Tibial nerve (tissue), 4 donors: ENCODE measurements at regions not wholly inside any gene's neighbourhood (a gene's known extent, or its start where the extent isn't known, plus 50 kb on each side); places are given as distances from the start of the nearest gene placed in this dataset.

Source experiments
- DNase-seq, 2 donors: peaks; one replicate each; pipeline ENCODE4 v3.0.0-alpha.2; 2019; ENCODE audit warnings: low spot score in 2 of 2
- H3K27ac ChIP-seq, 4 donors: fragments of 200-600 bp; sonication (generic) in 3 of 4; one replicate each; pipeline ENCODE4 v1.5.1; 2017 to 2019; ENCODE audit warnings: mild to moderate bottlenecking in 1 of 4
- H3K27me3 ChIP-seq, 2 donors: fragments of 200-600 bp; sonication (generic) in 1 of 2; one replicate each; pipeline versions ENCODE4 v1.5.1 to v1.6.0; 2017 to 2019
- H3K36me3 ChIP-seq, 3 donors: fragments of 200-600 bp; sonication (generic); one replicate each; pipeline ENCODE4 v1.5.1; 2018 to 2019
- H3K4me1 ChIP-seq, 4 donors: fragments of 200-600 bp; sonication (generic) in 3 of 4; one replicate each; pipeline ENCODE4 v1.5.1; 2017 to 2019
- H3K4me3 ChIP-seq, 4 donors: fragments of 200-600 bp; sonication (generic) in 3 of 4; one replicate each; pipeline ENCODE4 v1.5.1; 2017 to 2019; ENCODE audit warnings: mild to moderate bottlenecking in 1 of 4, moderate library complexity in 1 of 4
- H3K9me3 ChIP-seq, 4 donors: fragments of 200-600 bp; sonication (generic) in 3 of 4; one replicate each; pipeline ENCODE4 v1.5.1; 2017 to 2019
- EP300 ChIP-seq, 2 donors: sonication (generic); formaldehyde crosslinking; IDR thresholded peaks; one replicate each; pipeline ENCODE4 v1.6.1; 2017; ENCODE audit warnings: antibody characterized with exemption in 2 of 2, mild to moderate bottlenecking in 1 of 2
- POLR2A ChIP-seq, 2 donors: fragments of 450-650 bp; IDR thresholded peaks; one replicate each; pipeline ENCODE4 v1.6.1; 2017; ENCODE audit warnings: antibody characterized with exemption in 2 of 2, mild to moderate bottlenecking in 2 of 2, moderate library complexity in 2 of 2
- WGBS, 2 donors: methylation state at CpG; one replicate each; pipeline ENCODE4 v1.1.5; 2018; 5-methylcytosine and 5-hydroxymethylcytosine counted together
- TF ChIP-seq, protein P1 (sequence below), 5 experiments: fragments of 200-600 bp in 3 of 5; fragments of 450-650 bp in 2 of 5; sonication (generic) in 3 of 5; IDR thresholded peaks; one replicate each; pipeline ENCODE4 v1.5.1; 2016 to 2019; ENCODE audit warnings: antibody characterized with exemption in 5 of 5, mild to moderate bottlenecking in 3 of 5, moderate library complexity in 2 of 5

DNA sequence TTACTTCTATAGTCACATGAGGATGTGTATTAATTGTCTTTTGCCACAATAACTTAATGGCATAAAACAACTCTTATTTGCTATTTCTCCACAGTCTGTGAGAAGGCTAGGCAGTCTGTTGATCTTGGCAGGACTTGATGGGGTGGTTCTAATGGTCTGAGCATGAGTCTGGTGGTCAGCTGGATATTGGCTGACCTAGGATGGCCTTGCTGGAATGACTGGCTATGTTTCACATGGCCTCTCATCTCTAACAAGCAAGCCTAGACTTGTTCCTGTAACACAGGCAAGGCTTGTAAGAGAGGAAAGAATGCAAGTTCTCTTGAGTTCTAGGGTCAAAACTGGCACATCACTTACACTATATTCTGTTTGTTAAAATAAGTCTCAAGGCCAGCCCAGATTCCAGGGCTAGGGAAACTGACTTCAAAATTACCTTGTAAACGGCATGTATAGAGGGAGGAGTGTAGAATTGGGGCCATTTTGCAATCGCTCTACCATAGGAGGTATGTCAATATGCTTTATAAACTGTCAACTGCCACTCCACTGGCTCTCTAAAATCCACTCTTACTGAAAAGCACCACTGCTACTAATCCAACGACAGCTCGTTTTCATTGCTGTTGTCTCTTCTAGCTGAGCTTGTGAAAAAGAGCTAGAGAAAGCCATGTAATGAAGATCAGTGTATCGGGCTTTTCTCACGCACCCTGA lies 325.0 kb upstream of the PKDCC start:
- TF ChIP-seq EP300 (IDR thresholded peaks at IDR 0.05) (peak in 1 of 2 donors; percentile 63), POLR2A (IDR thresholded peaks at IDR 0.05) (no peak)
- DNase-seq = peak; percentile 24 to 53
- peak overlapping the region in 2 of 4 donors; percentile 36 to 62 for H3K27ac ChIP-seq
- no peaks in the 10 kb centered on the region for H3K36me3 ChIP-seq
- H3K9me3 ChIP-seq = no peaks in the 10 kb centered on the region
- 61 to 72% methylated on average over 6 of the region's 6 CpGs for WGBS, 2 donors
- peaks cover 0 to 41% (median 0%) of the 10 kb centered on the region in 4 donors for H3K4me1 ChIP-seq
- H3K27me3 ChIP-seq = no peaks in the 10 kb centered on the region
- no peak overlapping the region for H3K4me3 ChIP-seq

DNA sequence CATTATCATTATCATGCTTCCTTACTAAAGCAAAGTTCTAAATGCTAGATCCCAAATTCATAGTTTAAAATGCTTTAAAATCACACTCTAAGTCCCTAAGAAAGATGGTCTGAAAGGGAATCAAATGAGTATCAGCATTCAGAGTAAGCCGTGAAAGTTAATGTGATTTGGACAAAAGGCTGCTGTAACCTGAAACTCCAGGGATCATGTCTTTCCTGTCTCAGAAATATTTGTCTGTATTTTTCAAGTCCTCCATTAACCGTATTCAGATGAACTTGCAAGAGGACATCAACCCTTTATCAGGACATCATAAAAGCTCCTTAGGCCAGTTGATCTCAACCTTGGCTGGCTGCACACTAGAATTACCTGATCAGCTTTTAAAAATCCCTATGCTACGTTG lies 324.3 kb upstream of the PKDCC start:
- no peaks in the 10 kb centered on the region for H3K27me3 ChIP-seq
- no peak overlapping the region for H3K4me3 ChIP-seq
- no peak for DNase-seq
- peaks cover 0 to 41% (median 0%) of the 10 kb centered on the region in 4 donors for H3K4me1 ChIP-seq
- TF ChIP-seq POLR2A (IDR thresholded peaks at IDR 0.05) (no peak), EP300 (IDR thresholded peaks at IDR 0.05) (no peak)
- TF ChIP-seq, protein P1, sequence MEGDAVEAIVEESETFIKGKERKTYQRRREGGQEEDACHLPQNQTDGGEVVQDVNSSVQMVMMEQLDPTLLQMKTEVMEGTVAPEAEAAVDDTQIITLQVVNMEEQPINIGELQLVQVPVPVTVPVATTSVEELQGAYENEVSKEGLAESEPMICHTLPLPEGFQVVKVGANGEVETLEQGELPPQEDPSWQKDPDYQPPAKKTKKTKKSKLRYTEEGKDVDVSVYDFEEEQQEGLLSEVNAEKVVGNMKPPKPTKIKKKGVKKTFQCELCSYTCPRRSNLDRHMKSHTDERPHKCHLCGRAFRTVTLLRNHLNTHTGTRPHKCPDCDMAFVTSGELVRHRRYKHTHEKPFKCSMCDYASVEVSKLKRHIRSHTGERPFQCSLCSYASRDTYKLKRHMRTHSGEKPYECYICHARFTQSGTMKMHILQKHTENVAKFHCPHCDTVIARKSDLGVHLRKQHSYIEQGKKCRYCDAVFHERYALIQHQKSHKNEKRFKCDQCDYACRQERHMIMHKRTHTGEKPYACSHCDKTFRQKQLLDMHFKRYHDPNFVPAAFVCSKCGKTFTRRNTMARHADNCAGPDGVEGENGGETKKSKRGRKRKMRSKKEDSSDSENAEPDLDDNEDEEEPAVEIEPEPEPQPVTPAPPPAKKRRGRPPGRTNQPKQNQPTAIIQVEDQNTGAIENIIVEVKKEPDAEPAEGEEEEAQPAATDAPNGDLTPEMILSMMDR (IDR thresholded peaks at IDR 0.05) = no peak
- H3K9me3 ChIP-seq = no peaks in the 10 kb centered on the region
- peak overlapping the region in 1 of 4 donors; percentile 62 for H3K27ac ChIP-seq
- 65 to 70% methylated on average over 3 of the region's 3 CpGs for WGBS, 2 donors
- H3K36me3 ChIP-seq = no peaks in the 10 kb centered on the region

DNA sequence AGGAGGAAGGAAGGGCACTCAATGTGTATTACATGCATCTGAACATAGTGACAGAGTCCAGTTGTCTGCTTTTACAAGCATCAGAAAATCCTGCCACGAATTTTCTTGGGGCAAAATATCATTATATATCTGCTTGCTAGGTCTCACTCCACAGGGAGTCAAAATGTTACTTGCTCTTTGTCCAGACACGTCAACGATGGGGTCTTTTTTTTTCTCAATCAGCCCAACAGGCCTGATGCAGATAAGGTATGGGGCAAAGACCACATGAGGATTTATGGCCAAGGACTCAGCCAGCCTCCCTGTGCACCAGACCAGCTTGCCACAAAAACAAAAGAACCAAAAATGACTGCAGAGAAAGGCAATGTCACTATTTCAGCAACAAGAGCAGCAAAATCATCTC lies 323.4 kb upstream of the PKDCC start:
- 54 to 69% methylated on average over 3 of the region's 3 CpGs for WGBS, 2 donors
- no peaks in the 10 kb centered on the region for H3K9me3 ChIP-seq

DNA sequence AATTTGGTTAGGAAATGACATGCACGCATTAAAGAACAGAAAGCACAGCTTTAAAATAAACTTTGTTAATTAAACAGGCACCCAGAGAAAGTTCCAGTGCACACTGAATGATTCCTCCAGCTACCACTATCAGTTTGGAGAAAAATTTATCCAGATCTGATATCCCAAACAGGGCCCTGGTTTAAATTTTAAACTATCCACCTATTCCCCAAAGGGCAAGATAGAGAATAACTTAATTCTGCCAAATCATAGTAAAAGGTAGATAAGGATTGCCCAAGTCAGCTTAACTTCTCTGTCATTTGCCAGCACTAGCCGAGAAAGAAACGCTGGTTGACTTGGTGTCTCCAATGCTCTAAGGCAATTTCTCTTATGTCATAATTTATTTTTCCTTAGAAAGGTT lies 321.9 kb upstream of the PKDCC start:
- no peak for DNase-seq
- Histone ChIP-seq H3K4me3 (no peak overlapping the region), H3K27me3 (no peaks in the 10 kb centered on the region), H3K9me3 (no peaks in the 10 kb centered on the region), H3K4me1 (peaks cover 0 to 30% (median 0%) of the 10 kb centered on the region in 4 donors), H3K27ac (no peak overlapping the region), H3K36me3 (no peaks in the 10 kb centered on the region)
- TF ChIP-seq, protein P1 (IDR thresholded peaks at IDR 0.05) = no peak
- no peak for TF ChIP-seq POLR2A (IDR thresholded peaks at IDR 0.05)
- TF ChIP-seq EP300 (IDR thresholded peaks at IDR 0.05) = no peak
- 94% methylated on average over 3 of the region's 3 CpGs for WGBS, 2 donors

More for the DNA sequence above, 323.4 kb upstream of the PKDCC start:
- no peaks in the 10 kb centered on the region for H3K27me3 ChIP-seq
- no peak for TF ChIP-seq EP300 (IDR thresholded peaks at IDR 0.05)
- TF ChIP-seq POLR2A (IDR thresholded peaks at IDR 0.05) = no peak
- TF ChIP-seq, protein P1 (IDR thresholded peaks at IDR 0.05) = no peak
- H3K4me3 ChIP-seq = no peak overlapping the region
- no peak overlapping the region for H3K27ac ChIP-seq
- no peak for DNase-seq
- H3K36me3 ChIP-seq = no peaks in the 10 kb centered on the region
- peaks cover 0 to 41% (median 0%) of the 10 kb centered on the region in 4 donors for H3K4me1 ChIP-seq

DNA sequence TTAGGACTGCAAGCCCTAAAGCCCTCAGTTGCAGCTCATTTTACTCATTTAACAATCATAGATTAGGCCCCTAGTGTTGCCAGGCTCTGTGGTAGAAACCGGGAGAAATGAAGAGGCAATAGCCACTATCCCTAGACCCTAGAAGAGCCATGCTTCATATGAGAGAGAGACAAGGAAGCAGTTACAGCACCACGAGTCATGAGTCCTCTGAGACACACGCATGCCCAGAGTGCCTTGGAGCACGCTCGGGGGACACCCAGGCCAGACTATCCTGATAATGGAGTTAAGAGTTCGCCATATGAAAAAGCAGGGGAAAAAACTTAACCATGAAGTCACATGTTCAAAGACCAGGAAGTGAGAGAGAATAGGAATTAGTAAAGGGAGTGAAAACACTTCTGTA lies 321.5 kb upstream of the PKDCC start:
- Histone ChIP-seq H3K4me1 (peaks cover 0 to 25% (median 0%) of the 10 kb centered on the region in 4 donors), H3K9me3 (no peaks in the 10 kb centered on the region), H3K27me3 (no peaks in the 10 kb centered on the region), H3K36me3 (no peaks in the 10 kb centered on the region), H3K4me3 (no peak overlapping the region), H3K27ac (no peak overlapping the region)
- 84 to 92% methylated on average over 6 of the region's 6 CpGs for WGBS, 2 donors
- TF ChIP-seq, protein P1 (IDR thresholded peaks at IDR 0.05) = no peak
- no peak for TF ChIP-seq EP300 (IDR thresholded peaks at IDR 0.05)
- TF ChIP-seq POLR2A (IDR thresholded peaks at IDR 0.05) = no peak
- DNase-seq = no peak
